GM20000 (cell line): ENCODE measurements at regions not wholly inside any gene's neighbourhood (a gene's known extent, or its start where the extent isn't known, plus 50 kb on each side); places are given as distances from the start of the nearest gene placed in this dataset.

Experiments used
- DNase-seq: peaks from one replicate; pipeline ENCODE4 v3.0.0; 2012; ENCODE audit warnings: low spot score
- CTCF ChIP-seq: IDR thresholded peaks from 2 replicates; pipeline ENCODE4 v1.5.1; 2012; ENCODE audit warnings: mild to moderate bottlenecking, control low read depth; ENCODE audit errors: extremely low read depth, missing control alignments

DNA sequence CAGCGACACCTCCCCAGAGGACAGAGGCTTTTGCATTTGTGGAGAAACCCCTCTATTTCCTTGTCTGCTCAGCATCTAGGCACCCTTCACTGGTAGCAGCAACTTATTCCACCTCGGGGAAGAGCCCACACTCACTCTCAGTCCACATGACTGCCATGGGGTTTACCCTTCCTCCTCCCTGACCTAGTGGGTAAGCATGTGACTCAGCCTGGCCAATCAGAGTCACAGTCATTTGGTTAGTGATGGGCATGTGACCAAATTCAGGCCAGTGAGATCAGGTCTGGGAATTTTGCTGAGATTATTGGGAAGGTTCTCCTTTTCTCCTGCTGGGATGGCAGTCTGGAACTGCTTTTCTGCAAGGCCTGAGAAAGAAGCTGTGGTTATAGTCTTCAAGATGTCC, 145.7 kb upstream of the PHACTR3 start:
- no peak for TF ChIP-seq CTCF
- DNase-seq: no peak

DNA sequence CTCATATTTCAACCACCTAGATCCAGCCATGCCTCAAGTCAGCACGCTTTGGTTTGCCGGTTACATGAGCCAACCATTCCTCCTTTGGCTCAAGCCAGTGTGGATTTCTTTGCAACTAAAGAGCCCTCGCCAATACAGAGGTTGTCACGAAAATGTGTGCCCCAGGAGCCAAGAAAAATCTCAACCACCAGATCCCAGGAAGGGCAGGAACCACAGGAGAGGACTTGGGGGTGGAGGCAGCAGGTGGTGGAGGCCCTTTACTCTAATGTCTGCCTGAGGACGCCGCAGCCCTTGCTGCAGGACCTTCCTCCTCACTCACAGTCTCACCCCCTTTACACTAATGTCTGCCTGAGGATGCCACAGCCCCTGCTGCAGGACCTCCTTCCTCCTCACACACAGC, 144.8 kb upstream of the PHACTR3 start:
- DNase-seq: no peak
- TF ChIP-seq CTCF: no peak

GRCh38 chr20:59460352-59460751, 144.0 kb upstream of the PHACTR3 start:
- no peak for TF ChIP-seq CTCF
- DNase-seq: no peak

- DNase-seq: no peak
- TF ChIP-seq CTCF: no peak
Observed at GRCh38 chr20:59461526-59461925, 142.8 kb upstream of the PHACTR3 start.

DNA sequence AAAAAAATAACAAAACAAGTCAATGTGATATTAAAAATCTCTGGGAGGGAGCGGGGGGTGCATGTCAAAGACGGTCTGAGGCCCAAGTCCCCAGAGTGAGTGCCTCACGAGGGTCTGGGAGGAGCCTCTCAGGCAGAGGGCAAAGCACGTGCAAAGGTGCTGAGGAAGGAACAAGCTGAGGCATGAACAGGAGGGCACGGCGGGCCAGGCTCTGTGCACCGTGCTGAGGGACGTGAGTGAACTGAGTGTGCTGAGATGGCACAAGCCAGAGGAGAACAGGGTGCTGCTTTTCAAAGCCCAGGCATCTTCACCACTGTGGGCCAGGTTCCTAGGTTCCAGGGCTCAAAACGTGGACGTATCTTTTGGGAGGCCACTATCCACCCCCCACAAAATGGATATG, 142.1 kb upstream of the PHACTR3 start:
- TF ChIP-seq CTCF: no peak
- no peak for DNase-seq

DNA sequence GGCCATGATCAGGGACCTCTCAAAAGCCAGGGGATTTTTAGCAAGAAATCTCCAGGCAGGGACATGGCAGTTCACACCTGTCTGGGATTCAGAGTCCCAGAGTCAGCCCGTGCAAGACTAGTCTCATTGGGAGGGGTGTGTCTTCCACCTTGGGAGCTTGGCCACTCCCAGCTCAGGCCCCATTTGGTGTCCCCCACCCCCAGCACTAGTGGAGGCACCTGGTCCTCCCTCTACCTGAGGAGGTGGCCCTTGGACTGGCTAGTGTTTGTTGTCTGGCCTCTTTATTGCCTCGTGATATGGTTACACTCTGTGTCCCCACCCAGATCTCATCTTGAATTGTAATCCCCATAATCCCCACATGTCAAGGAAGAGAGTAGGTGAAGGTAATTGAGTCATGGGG, 140.8 kb upstream of the PHACTR3 start:
- no peak for DNase-seq
- TF ChIP-seq CTCF: no peak

DNA sequence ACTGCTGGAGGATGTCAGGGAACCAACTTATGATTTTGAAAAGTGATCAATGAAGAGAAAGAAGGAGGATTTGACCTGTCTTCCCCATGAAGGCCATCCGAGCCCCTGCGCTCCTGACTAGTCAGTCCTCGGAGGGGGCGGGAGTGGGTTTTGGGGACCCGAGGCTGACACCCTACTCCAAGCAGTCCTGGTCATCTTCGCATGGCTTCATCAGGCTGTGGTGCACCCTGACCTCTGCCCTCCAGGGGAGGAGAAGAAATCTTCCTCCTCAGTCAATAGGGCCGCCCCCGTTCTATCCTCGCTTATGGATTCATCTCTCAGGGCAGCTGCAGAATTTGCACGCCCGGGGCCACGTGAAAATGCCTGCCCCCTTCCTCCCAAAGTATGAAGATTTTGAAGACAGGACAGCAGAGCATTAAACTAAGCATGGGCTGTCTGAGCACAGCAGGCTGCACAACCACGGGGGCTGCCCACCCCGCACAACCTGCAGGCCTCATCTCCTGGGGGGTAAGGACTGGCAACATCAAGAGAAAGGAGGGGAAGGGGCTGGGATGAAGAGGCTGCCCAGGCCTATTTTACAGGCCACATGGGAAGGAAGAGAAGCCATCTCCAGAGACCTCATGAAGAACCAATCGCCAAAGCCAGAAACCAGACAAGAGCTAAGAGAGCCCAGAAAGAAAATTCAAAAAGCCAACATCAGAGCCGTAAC, 138.1 kb upstream of the PHACTR3 start:
- DNase-seq: no peak

More for the DNA sequence above, 138.1 kb upstream of the PHACTR3 start:
- no peak for TF ChIP-seq CTCF
